ENCODE measurements at regions not wholly inside any gene's neighbourhood (a gene's known extent, or its start where the extent isn't known, plus 50 kb on each side); places are given as distances from the start of the nearest gene placed in this dataset.

GRCh38 chr2:167697194-167697593, 550.2 kb downstream of the STK39 start:
- no peaks in the 10 kb centered on the region for H3K27me3 ChIP-seq (ENCODE audit: insufficient read depth)
- H3K9me3 ChIP-seq: no peaks in the 10 kb centered on the region
- H3K27ac ChIP-seq (ENCODE audit: low read depth in 2 of 2, low read length in 1 of 2): no peak overlapping the region
- WGBS (ENCODE audit: low lambda C conversion rate): 36% methylated on average over 1 of the region's 1 CpG
- DNase-seq: no peak
- H2AFZ ChIP-seq (ENCODE audit: low read depth): no peak overlapping the region
- H3K4me2 ChIP-seq: no peak overlapping the region
- ChIA-PET POLR2A (no interaction called here), CTCF (no interaction called here)
- no peaks in the 10 kb centered on the region for H3F3A ChIP-seq (replicated peaks; ENCODE audit: insufficient read depth)
- H3K79me2 ChIP-seq (ENCODE audit: insufficient read depth): no peaks in the 10 kb centered on the region
- H3K9ac ChIP-seq: no peak overlapping the region
- no peak for TF ChIP-seq CHD2 (IDR thresholded peaks at IDR 0.05; ENCODE audit: low read length, partially characterized antibody)
- no peak for TF ChIP-seq REST (IDR thresholded peaks at IDR 0.05; ENCODE audit: low read depth, low read length)
- no peak for TF ChIP-seq RXRA (IDR thresholded peaks at IDR 0.05; ENCODE audit: borderline replicate concordance, low read depth)
- TF ChIP-seq EZH2phosphoT487 (IDR thresholded peaks at IDR 0.05; ENCODE audit: borderline replicate concordance, low read depth): no peak
- TF ChIP-seq MAX (IDR thresholded peaks at IDR 0.05; ENCODE audit: low read depth): no peak
- no peak for TF ChIP-seq CTCF (IDR thresholded peaks at IDR 0.05)
- TF ChIP-seq RAD21 (IDR thresholded peaks at IDR 0.05; ENCODE audit: low read length): no peak
- TF ChIP-seq NFIC (IDR thresholded peaks at IDR 0.05; ENCODE audit: borderline replicate concordance): no peak
- no peak for TF ChIP-seq ELF1 (IDR thresholded peaks at IDR 0.05)
- no peak for TF ChIP-seq TAF1 (IDR thresholded peaks at IDR 0.05; ENCODE audit: borderline replicate concordance, low read depth, low read length)
- TF ChIP-seq TEAD4 (IDR thresholded peaks at IDR 0.05; ENCODE audit: borderline replicate concordance, insufficient read depth): no peak
- no peak for TF ChIP-seq GABPA (IDR thresholded peaks at IDR 0.05; ENCODE audit: low read depth)
- no peak for TF ChIP-seq RCOR1 (IDR thresholded peaks at IDR 0.05; ENCODE audit: low read length)
- no peak for TF ChIP-seq NRF1 (IDR thresholded peaks at IDR 0.05; ENCODE audit: low read depth, low read length)
- no peaks in the 10 kb centered on the region for H3K36me3 ChIP-seq (replicated peaks in 1 of 2; ENCODE audit: control insufficient read depth in 1 of 2, insufficient read depth in 2 of 2, low read length in 1 of 2)
- H4K20me1 ChIP-seq (ENCODE audit: insufficient read depth): no peaks in the 10 kb centered on the region
- no peaks in the 10 kb centered on the region for H3K4me1 ChIP-seq (ENCODE audit: control insufficient read depth in 1 of 2, insufficient read depth in 2 of 2, low read depth in 1 of 2, low read length in 1 of 2)
- H3K4me3 ChIP-seq (ENCODE audit: low read depth in 2 of 2, low read length in 1 of 2): no peak overlapping the region
- H3K9me2 ChIP-seq: no peaks in the 10 kb centered on the region

Measured in SK-N-SH (cell line).